ENCODE measurements at regions not wholly inside any gene's neighbourhood (a gene's known extent, or its start where the extent isn't known, plus 50 kb on each side); places are given as distances from the start of the nearest gene placed in this dataset.

DNA sequence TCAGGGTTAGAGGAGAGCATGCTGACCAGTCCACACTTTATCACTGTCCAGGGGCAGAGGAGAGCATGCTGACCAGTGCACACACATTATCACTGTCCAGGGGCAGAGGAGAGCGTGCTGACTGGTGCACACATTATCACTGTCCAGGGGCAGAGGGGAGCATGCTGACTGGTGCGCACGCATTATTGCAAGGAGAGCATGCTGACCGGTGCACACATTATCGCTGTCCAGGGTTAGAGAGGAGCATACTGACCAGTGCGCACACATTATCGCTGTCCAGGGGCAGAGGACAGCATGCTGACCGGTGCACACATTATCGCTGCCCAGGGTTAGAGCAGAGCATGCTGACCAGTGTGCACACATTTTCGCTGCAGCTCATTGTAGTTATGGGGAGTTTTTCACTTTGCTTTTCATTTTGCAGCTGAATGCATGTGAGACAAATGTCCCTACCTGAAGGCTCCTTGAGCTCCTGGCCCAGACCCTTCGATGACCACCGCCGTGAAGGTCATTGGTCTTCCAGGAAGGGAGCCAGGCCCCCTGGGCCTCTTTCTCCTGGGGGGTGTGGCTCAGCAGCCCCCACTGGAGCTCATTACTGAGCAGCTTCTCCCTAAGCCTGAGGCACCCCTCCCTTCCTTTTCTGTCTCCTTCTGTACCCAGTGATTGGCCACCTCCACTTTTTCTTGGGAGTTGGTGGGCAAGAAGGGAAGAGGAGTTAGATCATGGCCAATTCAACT is 178.8 kb upstream of the AFDN start:
- Histone ChIP-seq H3K9me3 (no peaks in the 10 kb centered on the region), H3K27me3 (no peaks in the 10 kb centered on the region), H3K4me1 (no peaks in the 10 kb centered on the region), H3K36me3 (no peaks in the 10 kb centered on the region), H3K27ac (no peak overlapping the region), H3K4me3 (no peak overlapping the region)
- DNase-seq (no peak), ATAC-seq (no peak)
- TF ChIP-seq, protein P1, sequence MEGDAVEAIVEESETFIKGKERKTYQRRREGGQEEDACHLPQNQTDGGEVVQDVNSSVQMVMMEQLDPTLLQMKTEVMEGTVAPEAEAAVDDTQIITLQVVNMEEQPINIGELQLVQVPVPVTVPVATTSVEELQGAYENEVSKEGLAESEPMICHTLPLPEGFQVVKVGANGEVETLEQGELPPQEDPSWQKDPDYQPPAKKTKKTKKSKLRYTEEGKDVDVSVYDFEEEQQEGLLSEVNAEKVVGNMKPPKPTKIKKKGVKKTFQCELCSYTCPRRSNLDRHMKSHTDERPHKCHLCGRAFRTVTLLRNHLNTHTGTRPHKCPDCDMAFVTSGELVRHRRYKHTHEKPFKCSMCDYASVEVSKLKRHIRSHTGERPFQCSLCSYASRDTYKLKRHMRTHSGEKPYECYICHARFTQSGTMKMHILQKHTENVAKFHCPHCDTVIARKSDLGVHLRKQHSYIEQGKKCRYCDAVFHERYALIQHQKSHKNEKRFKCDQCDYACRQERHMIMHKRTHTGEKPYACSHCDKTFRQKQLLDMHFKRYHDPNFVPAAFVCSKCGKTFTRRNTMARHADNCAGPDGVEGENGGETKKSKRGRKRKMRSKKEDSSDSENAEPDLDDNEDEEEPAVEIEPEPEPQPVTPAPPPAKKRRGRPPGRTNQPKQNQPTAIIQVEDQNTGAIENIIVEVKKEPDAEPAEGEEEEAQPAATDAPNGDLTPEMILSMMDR (IDR thresholded peaks at IDR 0.05), result no peak
- intact Hi-C loops (cut with DNase I), result no loop called here

- ATAC-seq, result no peak
- no peaks in the 10 kb centered on the region for H3K4me1 ChIP-seq
- TF ChIP-seq, protein P1 (IDR thresholded peaks at IDR 0.05), result no peak
- intact Hi-C loops (cut with DNase I), result no loop called here
- no peak overlapping the region for H3K27ac ChIP-seq
- H3K4me3 ChIP-seq, result no peak overlapping the region
- no peaks in the 10 kb centered on the region for H3K27me3 ChIP-seq
- H3K36me3 ChIP-seq, result no peaks in the 10 kb centered on the region
- no peaks in the 10 kb centered on the region for H3K9me3 ChIP-seq
- DNase-seq, result no peak
Measured at GRCh38 chr6:167648501-167649278, 178.0 kb upstream of the AFDN start.

- Histone ChIP-seq H3K36me3 (no peaks in the 10 kb centered on the region), H3K27ac (no peak overlapping the region), H3K27me3 (no peaks in the 10 kb centered on the region), H3K4me1 (no peaks in the 10 kb centered on the region), H3K4me3 (no peak overlapping the region), H3K9me3 (no peaks in the 10 kb centered on the region)
- ATAC-seq (no peak), DNase-seq (no peak)
- intact Hi-C loops (cut with DNase I), result no loop called here
- TF ChIP-seq, protein P1 (IDR thresholded peaks at IDR 0.05), result no peak
Measured at GRCh38 chr6:167649476-167649875, 177.2 kb upstream of the AFDN start.

DNA sequence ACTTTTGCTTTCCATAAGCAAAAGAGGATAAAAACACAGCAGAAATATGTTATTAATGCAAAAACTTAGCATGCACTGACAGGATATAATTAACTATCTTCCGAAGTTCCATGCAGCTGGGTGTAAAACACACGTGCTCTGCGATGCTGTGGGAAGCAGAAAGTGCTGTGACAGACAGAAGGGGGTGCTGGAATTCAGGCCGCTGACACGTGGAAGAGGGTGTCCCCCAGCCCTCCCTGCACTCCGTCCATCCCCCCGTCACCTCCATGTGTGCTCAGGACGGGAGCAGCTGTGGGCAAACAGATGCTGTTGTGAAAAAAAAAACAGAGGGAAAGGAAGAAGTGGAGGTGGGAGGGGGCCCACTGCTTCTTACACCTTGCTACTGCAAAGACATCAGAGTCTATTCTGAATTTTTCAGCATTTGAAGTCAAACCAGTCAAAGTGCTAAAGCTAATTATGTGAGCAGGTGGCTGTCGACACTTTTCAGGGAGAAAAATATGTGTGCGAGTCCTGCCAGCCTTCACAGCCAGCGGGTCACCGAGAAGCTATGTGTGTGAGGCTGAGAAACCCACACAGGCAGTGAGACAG is 175.9 kb upstream of the AFDN start:
- no peaks in the 10 kb centered on the region for H3K4me1 ChIP-seq
- no peaks in the 10 kb centered on the region for H3K27me3 ChIP-seq
- H3K4me3 ChIP-seq, result no peak overlapping the region
- no peak for DNase-seq
- TF ChIP-seq, protein P1 (IDR thresholded peaks at IDR 0.05), result no peak
- H3K36me3 ChIP-seq, result no peaks in the 10 kb centered on the region
- H3K27ac ChIP-seq, result no peak overlapping the region
- H3K9me3 ChIP-seq, result no peaks in the 10 kb centered on the region
- no peak for ATAC-seq
- intact Hi-C loops (cut with DNase I), result no loop called here

DNA sequence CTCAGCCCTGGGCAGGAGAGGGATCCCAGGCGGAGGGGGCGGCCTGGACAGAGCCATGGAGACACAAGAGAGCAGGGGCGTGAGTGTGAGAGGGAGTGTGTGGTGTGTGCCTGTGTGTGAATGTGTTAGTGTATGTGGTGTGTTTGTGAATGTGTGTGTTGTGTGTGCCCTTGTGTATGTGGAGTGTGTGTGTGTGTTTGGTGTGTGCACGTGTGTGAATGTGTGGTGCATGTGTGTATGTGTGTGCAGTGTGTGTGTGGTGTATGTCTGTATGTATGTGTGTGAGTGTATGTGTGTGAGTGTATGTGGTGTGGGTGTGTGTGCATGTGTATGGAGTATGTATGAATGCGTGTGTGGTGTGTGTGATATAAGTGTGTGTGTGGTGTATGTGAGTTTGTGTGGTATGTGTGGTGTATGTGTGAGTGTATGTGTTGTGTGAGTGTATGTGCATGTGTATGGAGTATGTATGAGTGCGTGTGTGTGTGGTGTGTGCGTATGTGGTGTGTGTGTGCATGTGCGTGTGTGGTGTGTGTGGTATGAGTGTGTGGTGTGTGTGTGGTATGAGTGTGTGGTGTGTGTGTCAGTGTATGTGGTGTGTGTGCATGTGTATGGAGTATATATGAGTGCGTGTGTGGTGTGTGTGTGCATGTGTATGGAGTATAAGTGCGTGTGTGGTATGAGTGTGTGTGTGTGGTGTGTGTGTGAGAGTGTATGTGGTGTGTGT is 175.2 kb upstream of the AFDN start:
- no peak for DNase-seq
- ATAC-seq, result peak; percentile 20
- Histone ChIP-seq H3K4me3 (no peak overlapping the region), H3K27me3 (no peaks in the 10 kb centered on the region), H3K9me3 (no peaks in the 10 kb centered on the region), H3K36me3 (no peaks in the 10 kb centered on the region), H3K27ac (no peak overlapping the region), H3K4me1 (no peaks in the 10 kb centered on the region)
- intact Hi-C loops (cut with DNase I), result no loop called here
- TF ChIP-seq, protein P1 (IDR thresholded peaks at IDR 0.05), result no peak

All from upper lobe of right lung (tissue), 1 donor.